ENCODE measurements at regions not wholly inside any gene's neighbourhood (a gene's known extent, or its start where the extent isn't known, plus 50 kb on each side); places are given as distances from the start of the nearest gene placed in this dataset.

GRCh38 chr18:29248805-29249204 is 1071.9 kb upstream of the CDH2 start:
- TF ChIP-seq CTCF (IDR thresholded peaks at IDR 0.05; ENCODE audit: poor library complexity) = no peak
- TF ChIP-seq EZH2 (IDR thresholded peaks at IDR 0.05; ENCODE audit: borderline replicate concordance) = no peak
- no peak for TF ChIP-seq EZH2phosphoT487 (IDR thresholded peaks at IDR 0.05; ENCODE audit: low read depth, severe bottlenecking, unreplicated experiment)

Data from hepatocyte (in vitro differentiated cells).